OCI-LY7 (cell line): ENCODE measurements at regions not wholly inside any gene's neighbourhood (a gene's known extent, or its start where the extent isn't known, plus 50 kb on each side); places are given as distances from the start of the nearest gene placed in this dataset.

ENCODE experiments used
- BruUV-seq: library from RNA; stranded (reverse); fragments of 400-500 nt; replicated peaks from 2 replicates; lab custom pipeline; 2021; lab: Mats Ljungman, UMichigan
- CTCF ChIA-PET: fragments of 300-600 bp; sonication (Branson Sonifier 250); formaldehyde crosslinking; loops from one replicate; lab custom pipeline; 2022; ENCODE audit warnings: antibody characterized with exemption; ENCODE audit not compliant: unreplicated experiment; lab: Charles Lee
- POLR2A ChIA-PET: fragments of 300-600 bp; sonication (Branson Sonifier 250); formaldehyde crosslinking; loops from one replicate; lab custom pipeline; 2022; ENCODE audit warnings: antibody characterized with exemption; lab: Charles Lee
- DNase-seq: peaks from one replicate; pipeline ENCODE4 v3.0.0-alpha.2; 2015; ENCODE audit warnings: low spot score
- H2AFZ ChIP-seq: fragments of 200-600 bp; sonication (generic), shearing (Covaris generic); 2 replicates; pipeline ENCODE4 v1.6.1; 2014; ENCODE audit warnings: mild to moderate bottlenecking, antibody characterized with exemption, low read length, moderate library complexity
- H3K27ac ChIP-seq: fragments of 200-600 bp; sonication (generic); 2 replicates; pipeline ENCODE4 v1.5.1; 2014; ENCODE audit warnings: mixed run types, low read depth, mild to moderate bottlenecking, moderate library complexity, low read length, inconsistent platforms; ENCODE audit not compliant: poor library complexity, severe bottlenecking
- H3K36me3 ChIP-seq: fragments of 200-600 bp; sonication (generic); 2 replicates; pipeline ENCODE4 v1.6.1; 2014; ENCODE audit warnings: mild to moderate bottlenecking, antibody characterized with exemption, low read length, moderate library complexity, mixed read lengths; ENCODE audit not compliant: insufficient read depth
- H3K4me1 ChIP-seq: fragments of 200-600 bp; sonication (generic); 2 replicates; pipeline ENCODE4 v1.5.1; 2014; ENCODE audit warnings: mild to moderate bottlenecking, low read length; ENCODE audit not compliant: insufficient read depth, poor library complexity, severe bottlenecking
- H3K4me2 ChIP-seq: fragments of 200-600 bp; sonication (generic); 2 replicates; pipeline ENCODE4 v1.6.1; 2014; ENCODE audit warnings: mild to moderate bottlenecking, low read length
- H3K4me3 ChIP-seq: fragments of 200-600 bp; sonication (generic); 2 replicates; pipeline ENCODE4 v1.5.1; 2014; ENCODE audit warnings: mild to moderate bottlenecking, low read depth, low read length; ENCODE audit not compliant: poor library complexity, severe bottlenecking
- H3K79me2 ChIP-seq: fragments of 200-600 bp; sonication (generic); 2 replicates; pipeline ENCODE4 v1.6.1; 2016; ENCODE audit warnings: low read depth, mild to moderate bottlenecking, low read length, moderate library complexity, mixed read lengths; ENCODE audit not compliant: insufficient read depth
- H3K9me2 ChIP-seq: fragments of 200-600 bp; sonication (generic); 2 replicates; pipeline ENCODE4 v1.6.1; 2016; ENCODE audit warnings: mild to moderate bottlenecking, low read length, mixed read lengths; ENCODE audit not compliant: insufficient read depth
- H3K9me3 ChIP-seq: fragments of 200-600 bp; sonication (generic); 2 replicates; pipeline ENCODE4 v1.6.1; 2014; ENCODE audit warnings: mild to moderate bottlenecking, mixed run types, low read length, mixed read lengths
- H4K20me1 ChIP-seq: fragments of 200-600 bp; sonication (generic); 2 replicates; pipeline ENCODE4 v1.6.1; 2014; ENCODE audit warnings: mild to moderate bottlenecking, antibody characterized with exemption, low read length, moderate library complexity, mixed read lengths; ENCODE audit not compliant: insufficient read depth
- CTCF ChIP-seq: fragments of 200-600 bp; sonication (generic); conservative IDR thresholded peaks from 2 replicates; pipeline ENCODE4 v1.5.1; 2014; ENCODE audit warnings: mild to moderate bottlenecking, antibody characterized with exemption, low read length, moderate library complexity, mixed read lengths
- EZH2phosphoT487 ChIP-seq: fragments of 200-600 bp; sonication (generic); IDR thresholded peaks from 2 replicates; pipeline ENCODE4 v1.6.1; 2018; ENCODE audit warnings: low read depth, borderline replicate concordance, mild to moderate bottlenecking, mixed run types, antibody characterized with exemption, low read length, moderate library complexity, mixed read lengths
- intact Hi-C: fragments of 100-400 bp; cut with micrococcal nuclease; formaldehyde crosslinking; loops from one replicate; pipeline ENCODE4 v1.10.0; 2022; ENCODE audit not compliant: unreplicated experiment

- Histone ChIP-seq H3K36me3 (no peaks in the 10 kb centered on the region), H3K4me1 (no peaks in the 10 kb centered on the region), H3K4me3 (no peak overlapping the region), H2AFZ (no peak overlapping the region; the same call in 1 of the 2 replicates), H3K4me2 (no peak overlapping the region), H3K79me2 (no peaks in the 10 kb centered on the region), H4K20me1 (peaks cover 5% of the 10 kb centered on the region; the same call in 1 of the 2 replicates), H3K27ac (no peak overlapping the region), H3K9me2 (no peaks in the 10 kb centered on the region), H3K9me3 (no peaks in the 10 kb centered on the region)
- no TSS peak for BruUV-seq
- peak; percentile 65 for DNase-seq
- intact Hi-C loops = loop anchor here (2.0 to 5.0 kb wide), 3 partner anchors 109 to 266 kb away; no protein-coding TSS in a partner anchor
- TF ChIP-seq CTCF (peak; percentile 85), EZH2phosphoT487 (no peak)
- POLR2A ChIA-PET = no interaction called here
- CTCF ChIA-PET = no interaction called here
Observed at GRCh38 chr7:38105874-38106483, 72.1 kb upstream of the STARD3NL start.

- Histone ChIP-seq H3K36me3 (no peaks in the 10 kb centered on the region), H3K9me3 (no peaks in the 10 kb centered on the region), H3K27ac (no peak overlapping the region), H3K79me2 (no peaks in the 10 kb centered on the region), H2AFZ (no peak overlapping the region), H3K9me2 (no peaks in the 10 kb centered on the region), H3K4me2 (no peak overlapping the region), H4K20me1 (peaks cover 5% of the 10 kb centered on the region; the same call in 1 of the 2 replicates), H3K4me1 (no peaks in the 10 kb centered on the region), H3K4me3 (no peak overlapping the region)
- TF ChIP-seq CTCF (peak; percentile 93), EZH2phosphoT487 (no peak)
- DNase-seq = peak; percentile 71
- CTCF ChIA-PET = interaction anchor here (0.9 kb wide), 1 partner anchor 224 kb away, joined by 3 read pairs; no protein-coding TSS in a partner anchor
- POLR2A ChIA-PET = interaction anchor here (2.0 kb wide), 1 partner anchor 228 kb away, joined by 5 read pairs; no protein-coding TSS in a partner anchor
- no TSS peak for BruUV-seq
- intact Hi-C loops = loop anchor here (1.0 to 5.0 kb wide), 5 partner anchors 107 to 265 kb away; no protein-coding TSS in a partner anchor
Observed at GRCh38 chr7:38107486-38107893, 70.6 kb upstream of the STARD3NL start.

- H4K20me1 ChIP-seq = peaks cover 5% of the 10 kb centered on the region; the same call in 1 of the 2 replicates
- no peak overlapping the region for H2AFZ ChIP-seq
- H3K9me2 ChIP-seq = no peaks in the 10 kb centered on the region
- ChIA-PET CTCF (no interaction called here), POLR2A (no interaction called here)
- no peaks in the 10 kb centered on the region for H3K79me2 ChIP-seq
- TF ChIP-seq CTCF (no peak), EZH2phosphoT487 (no peak)
- H3K27ac ChIP-seq = no peak overlapping the region
- no peak overlapping the region for H3K4me3 ChIP-seq
- no peaks in the 10 kb centered on the region for H3K36me3 ChIP-seq
- no TSS peak for BruUV-seq
- H3K9me3 ChIP-seq = no peaks in the 10 kb centered on the region
- intact Hi-C loops = no loop called here
- H3K4me1 ChIP-seq = no peaks in the 10 kb centered on the region
- DNase-seq = no peak
- no peak overlapping the region for H3K4me2 ChIP-seq
Observed at GRCh38 chr7:38112075-38112474, 66.0 kb upstream of the STARD3NL start.
